Esophagus muscularis mucosa (tissue), 4 donors: ENCODE measurements at regions not wholly inside any gene's neighbourhood (a gene's known extent, or its start where the extent isn't known, plus 50 kb on each side); places are given as distances from the start of the nearest gene placed in this dataset.
"Not testable (repeated sequence)": the region's sequence is repeated elsewhere in the genome, so short reads cannot be mapped to it uniquely, and the experiment has no call there.

ENCODE experiments used
- DNase-seq: peaks from one replicate; pipeline ENCODE4 v3.0.0-alpha.2; 2017; ENCODE audit errors: extremely low spot score
- H3K27ac ChIP-seq, 4 donors: fragments of 200-600 bp; sonication (generic); replicated peaks in 1 of 4; 1 replicate in 3 of 4; 2 replicates in 1 of 4; pipeline ENCODE4 v1.5.1; 2016 to 2019; ENCODE audit warnings: mild to moderate bottlenecking in 1 of 4
- H3K27me3 ChIP-seq, 4 donors: fragments of 200-600 bp; sonication (generic); one replicate each; pipeline versions ENCODE4 v1.5.1 to v1.6.0; 2016 to 2019
- H3K36me3 ChIP-seq, 4 donors: fragments of 200-600 bp; sonication (generic); one replicate each; pipeline ENCODE4 v1.5.1; 2016 to 2019
- H3K4me1 ChIP-seq, 4 donors: fragments of 200-600 bp; sonication (generic); one replicate each; pipeline ENCODE4 v1.5.1; 2016 to 2019
- H3K4me3 ChIP-seq, 4 donors: fragments of 200-600 bp; sonication (generic); 1 replicate in 2 of 4; 2 replicates in 2 of 4; pipeline ENCODE4 v1.5.1; 2016 to 2019; ENCODE audit warnings: mild to moderate bottlenecking in 4 of 4, moderate library complexity in 1 of 4
- H3K9me3 ChIP-seq, 4 donors: fragments of 200-600 bp; sonication (generic); 1 replicate in 3 of 4; 2 replicates in 1 of 4; pipeline ENCODE4 v1.5.1; 2016 to 2019
- EP300 ChIP-seq: sonication (generic); formaldehyde crosslinking; IDR thresholded peaks from one replicate; pipeline ENCODE4 v1.6.1; 2017; ENCODE audit warnings: antibody characterized with exemption
- POLR2A ChIP-seq: fragments of 450-650 bp; IDR thresholded peaks from one replicate; pipeline ENCODE4 v1.6.1; 2017; ENCODE audit warnings: antibody characterized with exemption, moderate library complexity, mild to moderate bottlenecking, low read depth
- POLR2AphosphoS5 ChIP-seq, 2 donors: sonication (generic); formaldehyde crosslinking; IDR thresholded peaks; one replicate each; pipeline ENCODE4 v1.6.1; 2017; ENCODE audit warnings: antibody characterized with exemption in 2 of 2
- WGBS: methylation state at CpG from one replicate; pipeline ENCODE4 v1.1.5; 2018; 5-methylcytosine and 5-hydroxymethylcytosine counted together
- intact Hi-C: fragments of 100-400 bp; cut with DNase I; formaldehyde crosslinking; loops from one replicate; pipeline ENCODE4 v1.15.1; 2023
- TF ChIP-seq, protein P1 (sequence below), 3 experiments: fragments of 200-600 bp in 2 of 3; fragments of 450-650 bp in 1 of 3; sonication (generic) in 2 of 3; IDR thresholded peaks; one replicate each; pipeline ENCODE4 v1.5.1; 2017 to 2019; ENCODE audit warnings: antibody characterized with exemption in 3 of 3, mild to moderate bottlenecking in 2 of 3, moderate library complexity in 1 of 3

DNA sequence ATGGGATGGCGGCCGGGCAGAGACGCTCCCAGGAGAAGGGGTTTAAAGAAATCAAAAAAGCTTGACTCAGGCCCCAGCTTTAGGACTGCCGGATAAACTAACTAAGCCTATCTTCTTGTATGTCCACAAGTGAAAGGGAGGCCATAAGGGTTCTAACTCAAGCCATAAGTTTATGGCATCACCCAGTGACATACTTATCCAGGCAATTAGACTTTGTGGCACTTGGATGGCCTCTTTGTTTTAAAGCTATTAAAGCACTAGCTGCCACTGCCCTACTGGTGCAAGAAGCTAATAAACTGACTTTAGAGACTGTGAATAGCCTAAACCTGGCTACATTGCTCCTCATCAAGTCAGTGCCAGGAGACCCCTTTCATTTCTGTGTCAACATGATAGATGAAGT, 102.0 kb downstream of the ZNF429 start:
- TF ChIP-seq, protein P1, sequence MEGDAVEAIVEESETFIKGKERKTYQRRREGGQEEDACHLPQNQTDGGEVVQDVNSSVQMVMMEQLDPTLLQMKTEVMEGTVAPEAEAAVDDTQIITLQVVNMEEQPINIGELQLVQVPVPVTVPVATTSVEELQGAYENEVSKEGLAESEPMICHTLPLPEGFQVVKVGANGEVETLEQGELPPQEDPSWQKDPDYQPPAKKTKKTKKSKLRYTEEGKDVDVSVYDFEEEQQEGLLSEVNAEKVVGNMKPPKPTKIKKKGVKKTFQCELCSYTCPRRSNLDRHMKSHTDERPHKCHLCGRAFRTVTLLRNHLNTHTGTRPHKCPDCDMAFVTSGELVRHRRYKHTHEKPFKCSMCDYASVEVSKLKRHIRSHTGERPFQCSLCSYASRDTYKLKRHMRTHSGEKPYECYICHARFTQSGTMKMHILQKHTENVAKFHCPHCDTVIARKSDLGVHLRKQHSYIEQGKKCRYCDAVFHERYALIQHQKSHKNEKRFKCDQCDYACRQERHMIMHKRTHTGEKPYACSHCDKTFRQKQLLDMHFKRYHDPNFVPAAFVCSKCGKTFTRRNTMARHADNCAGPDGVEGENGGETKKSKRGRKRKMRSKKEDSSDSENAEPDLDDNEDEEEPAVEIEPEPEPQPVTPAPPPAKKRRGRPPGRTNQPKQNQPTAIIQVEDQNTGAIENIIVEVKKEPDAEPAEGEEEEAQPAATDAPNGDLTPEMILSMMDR (IDR thresholded peaks at IDR 0.05), result no peak
- TF ChIP-seq POLR2A (no peak), POLR2AphosphoS5 (IDR thresholded peaks at IDR 0.05) (no peak), EP300 (no peak)
- Histone ChIP-seq H3K27ac (no peak overlapping the region), H3K9me3 (no peaks in the 10 kb centered on the region), H3K4me3 (no peak overlapping the region), H3K27me3 (no peaks in the 10 kb centered on the region), H3K36me3 (no peaks in the 10 kb centered on the region), H3K4me1 (peaks cover 16 to 36% (median 33%) of the 10 kb centered on the region in 4 donors)
- no peak for DNase-seq
- 76% methylated on average over 4 of the region's 4 CpGs for WGBS
- intact Hi-C loops, result loop anchor here (10.0 kb wide), 1 partner anchor 103 kb away; the partner anchor contains the start of gene ZNF429

GRCh38 chr19:21607011-21607410, 101.6 kb downstream of the ZNF429 start:
- intact Hi-C loops, result loop anchor here (10.0 kb wide), 1 partner anchor 102 kb away; the partner anchor contains the start of gene ZNF429
- over 99% methylated on average over 13 of the region's 31 CpGs for WGBS

DNA sequence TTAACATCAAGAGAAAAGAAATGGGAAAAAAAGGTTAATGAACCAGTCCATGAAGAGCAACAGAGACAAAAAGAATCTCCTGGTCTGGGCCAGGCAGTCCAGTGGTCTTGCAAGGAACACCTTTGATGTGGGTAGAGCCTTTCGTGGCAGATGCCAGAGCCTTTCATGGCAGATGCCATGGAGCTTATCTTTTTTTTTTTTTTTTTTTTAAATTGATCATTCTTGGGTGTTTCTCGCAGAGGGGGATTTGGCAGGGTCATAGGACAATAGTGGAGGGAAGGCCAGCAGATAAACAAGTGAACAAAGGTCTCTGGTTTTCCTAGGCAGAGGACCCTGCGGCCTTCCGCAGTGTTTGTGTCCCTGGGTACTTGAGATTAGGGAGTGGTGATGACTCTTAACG, 100.9 kb downstream of the ZNF429 start:
- H3K4me1 ChIP-seq, result peaks cover 16 to 36% (median 33%) of the 10 kb centered on the region in 4 donors
- H3K27ac ChIP-seq, H3K36me3 ChIP-seq, H3K4me3 ChIP-seq, H3K27me3 ChIP-seq, H3K9me3 ChIP-seq, DNase-seq: not testable (repeated sequence)
- intact Hi-C loops, result loop anchor here (10.0 kb wide), 1 partner anchor 102 kb away; the partner anchor contains the start of gene ZNF429
- 80% methylated on average over 4 of the region's 5 CpGs for WGBS

More at GRCh38 chr19:21607011-21607410, 101.6 kb downstream of the ZNF429 start:
- not testable (repeated sequence) for H3K4me3 ChIP-seq, H3K27me3 ChIP-seq, H3K27ac ChIP-seq, H3K36me3 ChIP-seq, H3K9me3 ChIP-seq, DNase-seq
- peaks cover 16 to 36% (median 33%) of the 10 kb centered on the region in 4 donors for H3K4me1 ChIP-seq

GRCh38 chr19:21604951-21605476, 99.6 kb downstream of the ZNF429 start:
- peaks cover 16 to 36% (median 33%) of the 10 kb centered on the region in 4 donors for H3K4me1 ChIP-seq
- DNase-seq, result no peak
- TF ChIP-seq, protein P1 (IDR thresholded peaks at IDR 0.05), result no peak
- TF ChIP-seq POLR2AphosphoS5 (IDR thresholded peaks at IDR 0.05), result no peak
- no peak for TF ChIP-seq POLR2A
- no peak for TF ChIP-seq EP300
- H3K4me3 ChIP-seq, result peak overlapping the region; percentile 50 to 61 (median 58)
- peak overlapping the region; percentile 74 to 78 (median 74) for H3K27ac ChIP-seq
- 4% methylated on average over 8 of the region's 8 CpGs for WGBS
- intact Hi-C loops, result loop anchor here (10.0 kb wide), 1 partner anchor 100 kb away; the partner anchor contains the start of gene ZNF429
- no peaks in the 10 kb centered on the region for H3K9me3 ChIP-seq
- H3K36me3 ChIP-seq, result no peaks in the 10 kb centered on the region
- H3K27me3 ChIP-seq, result no peaks in the 10 kb centered on the region
